ENCODE measurements at regions not wholly inside any gene's neighbourhood (a gene's known extent, or its start where the extent isn't known, plus 50 kb on each side); places are given as distances from the start of the nearest gene placed in this dataset.
A peak's percentile ranks its signal among the peaks of the same experiment; 100 is the strongest.

DNA sequence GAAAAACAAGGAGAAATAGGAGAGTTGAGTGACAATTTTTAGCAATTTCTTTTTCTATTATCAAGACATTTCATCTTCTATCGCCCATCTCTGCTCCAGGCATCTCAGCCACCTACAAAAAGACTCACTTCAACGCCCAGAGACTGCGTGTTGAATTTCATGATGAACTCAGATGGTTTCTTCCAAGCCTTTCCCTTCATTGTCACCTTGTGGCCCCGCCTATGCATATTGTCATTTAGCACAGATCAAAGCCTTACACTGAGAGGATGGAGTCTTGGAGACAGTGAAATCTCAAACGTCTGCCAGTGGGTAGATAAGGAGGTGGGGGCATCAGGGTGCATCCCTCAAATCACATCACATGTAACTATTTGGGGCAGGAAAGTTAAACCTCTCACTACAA, 319.4 kb downstream of the SIPA1L2 start:
- DNase-seq (ENCODE audit: low spot score) = no peak

DNA sequence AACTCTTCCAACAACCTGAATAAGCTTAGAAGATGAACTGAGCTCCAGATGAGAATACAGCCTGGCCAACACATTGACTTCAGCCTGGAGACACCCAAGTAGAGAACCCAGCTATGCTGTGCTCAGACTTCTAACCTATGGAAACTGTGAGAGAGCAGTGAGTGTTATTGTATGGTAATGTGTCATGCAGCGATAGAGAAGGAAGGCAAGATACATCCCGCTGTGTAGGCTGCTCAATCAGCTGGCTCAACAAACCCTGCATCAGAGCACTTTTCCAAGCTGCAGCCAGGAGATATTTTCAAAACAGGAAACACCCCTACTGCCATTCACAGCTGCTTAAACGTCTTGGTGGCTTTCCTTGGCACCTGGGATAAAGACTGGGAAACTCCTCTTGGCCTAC, 321.3 kb downstream of the SIPA1L2 start:
- no peak for DNase-seq (ENCODE audit: low spot score)

DNA sequence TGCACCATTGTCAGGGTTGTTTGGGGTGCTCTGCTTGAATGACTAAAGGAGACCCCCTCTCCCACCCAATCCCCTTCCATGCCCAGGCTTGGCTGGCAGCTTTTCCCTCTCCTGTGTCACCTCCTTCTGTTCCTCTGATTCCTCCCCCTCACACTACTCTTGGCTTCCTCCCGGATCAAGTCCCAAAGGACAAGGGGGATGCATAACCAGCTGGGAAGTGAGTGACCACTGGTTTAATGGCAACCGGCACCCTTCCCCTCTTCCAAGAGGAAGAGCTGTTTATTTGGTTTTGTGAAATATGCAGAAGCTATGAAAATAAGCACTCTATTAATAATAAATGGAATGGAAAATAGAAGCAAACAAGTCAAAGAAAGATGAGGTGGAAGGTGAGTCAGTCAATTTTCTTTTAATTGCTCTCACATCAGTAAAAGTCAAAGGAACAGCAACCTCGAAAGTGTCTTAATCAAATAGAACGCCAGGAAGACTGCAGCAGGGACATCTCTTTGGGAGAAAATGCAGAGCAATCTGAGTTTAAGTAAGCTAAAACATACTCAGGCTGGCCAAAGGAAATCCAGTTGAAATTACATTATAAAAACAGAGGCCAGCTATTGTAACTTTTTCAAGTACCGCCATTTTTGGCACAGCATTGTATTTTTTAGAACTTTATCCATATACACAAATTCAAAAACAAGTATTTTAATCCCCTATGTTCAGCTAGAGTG, 322.5 kb downstream of the SIPA1L2 start:
- DNase-seq (ENCODE audit: low spot score) = no peak

GRCh38 chr1:232306269-232306961, 323.5 kb downstream of the SIPA1L2 start:
- peak; percentile 50 for DNase-seq (ENCODE audit: low spot score)

GRCh38 chr1:232305050-232305449, 324.9 kb downstream of the SIPA1L2 start:
- DNase-seq (ENCODE audit: low spot score) = no peak

GRCh38 chr1:232303222-232303620, 326.7 kb downstream of the SIPA1L2 start:
- no peak for DNase-seq (ENCODE audit: low spot score)

- no peak for DNase-seq (ENCODE audit: low spot score)
Measured at GRCh38 chr1:232302376-232303221, 327.3 kb downstream of the SIPA1L2 start.

DNA sequence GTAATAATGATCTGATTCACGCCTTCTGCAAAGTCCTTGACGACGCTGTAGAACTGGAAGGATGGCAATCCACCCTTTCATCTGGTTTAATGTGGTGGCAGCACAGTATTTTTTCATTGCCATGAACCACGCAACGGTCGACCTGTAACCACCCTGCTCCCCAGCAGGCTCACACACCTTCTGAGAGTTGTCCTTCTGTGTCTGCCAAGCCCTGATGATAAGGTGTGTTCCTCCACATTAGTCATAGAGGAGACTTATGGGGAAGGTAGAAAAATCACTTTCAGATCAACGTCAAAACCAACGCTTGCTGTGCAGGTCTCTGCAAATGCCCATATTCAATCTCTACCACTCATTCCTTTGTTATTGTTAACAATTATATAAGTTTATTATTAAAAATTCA, 328.7 kb downstream of the SIPA1L2 start:
- no peak for DNase-seq (ENCODE audit: low spot score)

GRCh38 chr1:232300466-232300865, 329.5 kb downstream of the SIPA1L2 start:
- DNase-seq (ENCODE audit: low spot score) = no peak

GRCh38 chr1:232296461-232296860, 333.5 kb downstream of the SIPA1L2 start:
- no peak for DNase-seq (ENCODE audit: low spot score)

GRCh38 chr1:232293361-232293760, 336.6 kb downstream of the SIPA1L2 start:
- no peak for DNase-seq (ENCODE audit: low spot score)

DNA sequence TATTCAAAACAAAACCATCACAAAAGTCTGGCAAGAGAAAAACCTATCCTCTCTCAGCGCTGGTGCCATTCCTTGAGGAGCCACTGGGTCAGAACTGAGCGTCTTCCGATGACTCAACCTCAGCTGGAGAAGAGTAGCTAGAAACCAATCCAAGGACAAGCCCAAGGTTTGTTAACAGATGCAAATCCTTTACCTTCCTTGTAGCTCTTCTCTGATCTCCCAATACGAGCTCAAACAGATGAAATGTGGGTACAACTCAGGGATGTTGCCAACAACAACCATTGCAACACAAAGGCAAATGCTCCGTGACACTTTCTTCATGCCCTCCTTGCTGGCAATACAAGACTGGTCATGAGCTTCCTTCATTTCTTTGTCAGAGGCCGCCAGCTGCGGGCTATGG, 337.1 kb downstream of the SIPA1L2 start:
- no peak for DNase-seq (ENCODE audit: low spot score)

DNA sequence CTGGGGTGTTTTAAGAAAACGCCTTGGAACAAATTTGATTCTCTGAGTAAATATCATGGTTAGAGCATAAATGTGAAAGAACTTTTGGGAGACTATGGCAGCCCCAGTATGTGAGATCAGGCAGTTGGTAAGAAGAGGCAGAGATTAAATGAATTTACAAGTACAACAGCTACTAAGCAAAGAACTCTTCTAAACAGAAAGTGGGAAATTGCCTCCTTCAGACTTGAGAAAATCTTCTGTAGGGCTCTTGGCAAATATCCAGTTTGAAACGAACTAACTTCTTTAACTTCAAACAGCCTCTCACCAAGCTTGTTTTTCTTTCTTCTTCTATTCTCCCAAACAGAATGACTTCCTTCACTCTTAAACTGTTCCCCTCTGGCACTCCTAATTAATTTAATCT, 337.7 kb downstream of the SIPA1L2 start:
- no peak for DNase-seq (ENCODE audit: low spot score)

DNA sequence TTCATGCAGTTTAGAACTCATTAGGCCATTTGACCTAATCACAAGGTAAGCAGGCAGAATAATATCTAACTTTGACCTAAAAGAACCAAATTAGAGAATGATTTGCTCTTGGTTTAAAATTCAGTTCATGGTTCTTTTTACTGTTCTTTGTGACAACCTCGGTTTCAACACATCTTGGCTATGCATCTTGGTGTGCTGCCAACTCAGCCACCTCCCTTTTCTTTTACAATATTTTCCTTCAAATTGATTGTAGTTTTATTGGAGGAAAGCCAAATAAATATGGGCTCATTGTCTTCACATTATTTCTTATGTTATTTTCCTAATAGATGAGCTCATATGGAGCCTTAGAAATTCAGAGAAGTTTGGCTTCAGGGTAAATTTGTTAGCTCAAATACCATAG, 338.3 kb downstream of the SIPA1L2 start:
- no peak for DNase-seq (ENCODE audit: low spot score)

DNA sequence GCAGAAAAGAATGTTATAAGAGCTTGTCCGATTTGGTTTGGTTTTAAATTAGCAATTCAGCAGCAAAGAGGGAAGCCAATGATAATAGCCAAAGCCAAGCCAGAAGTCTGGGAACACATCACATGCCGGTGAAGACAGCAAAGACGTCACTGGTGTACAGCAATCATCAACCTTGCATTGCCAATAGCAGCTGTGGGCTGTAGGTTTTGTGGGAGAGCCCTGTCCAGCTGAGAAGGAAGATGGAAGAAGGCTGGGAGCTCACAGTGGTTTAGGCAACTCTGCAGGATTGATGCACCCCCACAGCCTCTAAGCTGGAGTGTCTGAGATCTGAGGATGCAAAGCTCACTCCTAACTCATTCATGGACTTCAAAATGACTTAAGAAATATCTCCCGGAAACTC, 338.7 kb downstream of the SIPA1L2 start:
- no peak for DNase-seq (ENCODE audit: low spot score)

GRCh38 chr1:232290570-232290969, 339.4 kb downstream of the SIPA1L2 start:
- no peak for DNase-seq (ENCODE audit: low spot score)

DNA sequence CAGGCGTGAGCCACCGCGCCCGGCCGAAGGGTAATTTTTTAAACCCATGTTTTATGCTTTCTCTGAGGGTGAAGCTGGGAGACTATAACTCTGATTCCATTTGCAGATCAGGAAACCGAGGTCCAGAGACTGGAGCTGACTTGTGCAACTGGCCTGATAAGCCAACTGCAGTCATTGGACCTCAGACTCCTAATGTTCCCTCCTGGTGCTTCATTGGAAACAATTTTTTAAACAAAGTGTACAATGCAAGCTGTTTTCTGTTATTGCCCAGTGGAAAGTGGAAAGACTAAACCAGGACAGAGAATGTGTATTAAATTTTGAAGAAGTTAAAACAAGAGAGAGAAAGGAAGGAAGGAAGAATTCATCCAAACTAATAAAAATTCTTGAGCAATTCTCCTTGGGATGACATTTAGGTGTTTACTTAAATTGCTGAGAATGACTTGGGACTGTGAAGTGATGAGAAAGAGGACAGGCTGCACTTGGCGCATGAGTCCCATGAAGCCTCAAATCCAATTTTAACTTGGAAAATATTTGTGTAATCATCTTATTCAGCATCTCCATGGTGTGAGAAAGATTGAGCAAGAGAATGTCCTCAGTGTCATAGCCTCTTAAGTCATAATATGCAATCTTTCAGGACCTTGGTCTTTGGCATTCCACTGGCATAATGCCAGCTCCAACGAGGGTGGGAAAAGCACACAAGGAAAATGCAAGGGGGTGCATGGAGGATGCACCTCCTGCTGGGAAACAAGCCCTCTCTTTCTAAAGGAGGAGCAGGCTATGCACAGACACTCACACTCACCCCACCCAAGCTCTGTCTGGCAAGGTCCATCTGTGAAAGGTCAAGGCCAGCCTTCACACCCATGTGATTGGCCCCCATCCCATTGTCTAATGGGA, 342.0 kb downstream of the SIPA1L2 start:
- no peak for DNase-seq (ENCODE audit: low spot score)

- DNase-seq (ENCODE audit: low spot score) = no peak
Measured at GRCh38 chr1:232285138-232285537, 344.8 kb downstream of the SIPA1L2 start.

DNA sequence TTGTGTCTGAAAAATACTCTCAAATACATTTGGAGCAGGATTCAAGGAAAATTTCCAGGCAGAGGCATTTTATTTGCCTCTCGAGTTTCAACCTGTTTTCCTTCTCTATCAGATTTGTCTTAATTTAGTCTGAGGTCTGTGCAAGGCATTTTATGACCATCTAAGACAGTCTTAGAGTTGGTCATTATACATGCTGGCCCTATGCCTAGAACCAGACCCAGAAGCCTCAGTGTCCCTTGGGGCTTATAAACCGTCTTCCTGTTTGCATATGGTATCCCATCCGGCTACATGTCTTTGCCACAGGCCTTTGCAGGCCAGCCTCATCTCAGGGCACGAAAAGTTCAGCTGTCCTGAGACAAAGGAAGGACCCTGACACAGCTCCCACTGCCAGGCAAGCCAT, 346.1 kb downstream of the SIPA1L2 start:
- DNase-seq (ENCODE audit: low spot score) = no peak

- no peak for DNase-seq (ENCODE audit: low spot score)
Measured at GRCh38 chr1:232282498-232282897, 347.4 kb downstream of the SIPA1L2 start.

DNA sequence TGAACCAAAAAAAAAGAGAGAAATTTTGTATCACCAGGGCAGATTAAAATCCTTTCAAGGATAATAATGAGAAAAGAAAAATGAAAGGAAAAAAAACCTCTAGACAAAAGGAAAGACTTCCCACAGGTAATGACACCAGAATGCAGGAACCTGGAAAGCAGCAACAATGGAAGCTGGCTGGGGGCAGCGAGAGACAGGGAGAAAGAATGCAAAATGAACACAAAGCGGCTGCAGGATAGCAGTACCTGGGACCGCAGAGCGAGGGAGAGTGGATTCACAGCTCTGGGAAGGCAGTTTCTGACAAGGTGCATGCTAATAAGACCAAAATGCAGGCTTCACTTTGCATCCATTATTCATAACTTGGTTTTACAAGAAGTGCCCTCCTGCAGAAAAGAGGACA, 349.0 kb downstream of the SIPA1L2 start:
- DNase-seq (ENCODE audit: low spot score) = no peak

DNA sequence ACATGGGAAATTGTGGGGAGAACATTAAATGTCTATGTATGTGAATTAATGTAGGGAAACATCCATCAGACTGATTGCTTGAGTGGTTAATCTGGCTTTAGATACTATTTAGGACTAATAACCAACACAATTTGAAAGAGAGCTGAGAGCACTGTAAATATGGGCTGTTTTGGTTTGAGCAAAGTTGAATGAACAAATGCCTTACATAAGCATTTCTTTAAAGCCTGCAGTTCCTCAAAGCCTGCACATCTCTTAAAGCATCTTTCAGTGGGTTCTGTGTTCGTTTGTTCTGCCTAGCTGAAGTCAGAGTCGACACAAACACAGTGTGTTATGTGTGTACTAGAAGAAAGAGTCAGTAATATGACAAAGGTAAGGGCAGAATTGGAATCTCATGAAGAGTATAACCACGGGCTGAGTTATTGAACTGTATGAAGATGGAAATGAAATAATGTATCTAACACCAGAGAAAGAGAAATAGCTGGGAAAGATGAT, 350.0 kb downstream of the SIPA1L2 start:
- DNase-seq (ENCODE audit: low spot score) = no peak
